ENCODE measurements at regions not wholly inside any gene's neighbourhood (a gene's known extent, or its start where the extent isn't known, plus 50 kb on each side); places are given as distances from the start of the nearest gene placed in this dataset.

- TF ChIP-seq CTCF (IDR thresholded peaks at IDR 0.05; ENCODE audit: low read depth, low read length, missing control alignments): no peak
- H3K4me3 ChIP-seq (replicated peaks; ENCODE audit: low read depth, low read length): no peak overlapping the region
- no peak for DNase-seq (ENCODE audit: extremely low read depth, low read depth)
Observed at GRCh38 chr11:24091594-24091993, 405.3 kb upstream of the LUZP2 start.

GRCh38 chr11:24093375-24093774 lies 403.5 kb upstream of the LUZP2 start:
- DNase-seq (ENCODE audit: extremely low read depth, low read depth): no peak
- H3K4me3 ChIP-seq (replicated peaks; ENCODE audit: low read depth, low read length): no peak overlapping the region
- TF ChIP-seq CTCF (IDR thresholded peaks at IDR 0.05; ENCODE audit: low read depth, low read length, missing control alignments): no peak

DNA sequence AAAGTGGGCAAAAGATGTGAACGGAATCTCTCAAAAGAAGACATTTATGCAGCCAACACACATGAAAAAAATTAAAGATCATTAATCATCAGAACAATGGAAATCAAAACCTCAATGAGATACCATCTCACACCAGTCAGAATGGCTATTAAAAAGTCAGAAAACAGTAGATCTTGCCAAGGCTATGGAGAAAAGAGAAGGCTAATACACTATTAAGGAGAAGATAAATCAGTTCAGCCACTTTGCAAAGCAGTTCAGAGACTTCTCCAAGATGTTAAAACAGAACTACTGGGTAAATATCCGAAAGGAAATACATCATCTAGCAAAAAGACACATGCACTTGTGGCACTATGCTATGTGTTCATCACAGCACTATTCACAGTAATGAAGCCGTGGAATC lies 388.2 kb upstream of the LUZP2 start:
- DNase-seq (ENCODE audit: extremely low read depth, low read depth): no peak
- no peak for TF ChIP-seq CTCF (IDR thresholded peaks at IDR 0.05; ENCODE audit: low read depth, low read length, missing control alignments)
- no peak overlapping the region for H3K4me3 ChIP-seq (replicated peaks; ENCODE audit: low read depth, low read length)

GRCh38 chr11:24122291-24122690 lies 374.6 kb upstream of the LUZP2 start:
- DNase-seq (ENCODE audit: extremely low read depth, low read depth): no peak
- H3K4me3 ChIP-seq (replicated peaks; ENCODE audit: low read depth, low read length): no peak overlapping the region
- TF ChIP-seq CTCF (IDR thresholded peaks at IDR 0.05; ENCODE audit: low read depth, low read length, missing control alignments): no peak

DNA sequence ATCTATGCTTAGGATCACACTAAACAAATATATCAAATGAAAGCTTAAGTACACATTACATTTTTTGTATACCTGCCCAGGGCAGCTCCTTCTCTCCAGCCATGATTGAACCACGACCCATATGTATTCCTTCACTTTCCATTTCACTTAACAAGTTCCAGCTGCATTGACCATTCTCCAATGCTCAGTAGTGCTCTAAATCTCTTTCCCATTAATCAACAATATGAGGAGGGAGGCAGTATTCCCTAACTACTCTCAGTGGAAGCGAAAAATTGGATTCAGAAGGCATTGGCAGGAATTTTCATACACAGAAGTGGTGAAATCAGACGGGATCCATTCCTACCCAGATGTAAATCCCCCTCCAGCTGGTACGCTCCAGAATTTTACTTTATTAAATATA lies 372.0 kb upstream of the LUZP2 start:
- H3K4me3 ChIP-seq (replicated peaks; ENCODE audit: low read depth, low read length): no peak overlapping the region
- no peak for DNase-seq (ENCODE audit: extremely low read depth, low read depth)
- TF ChIP-seq CTCF (IDR thresholded peaks at IDR 0.05; ENCODE audit: low read depth, low read length, missing control alignments): no peak

DNA sequence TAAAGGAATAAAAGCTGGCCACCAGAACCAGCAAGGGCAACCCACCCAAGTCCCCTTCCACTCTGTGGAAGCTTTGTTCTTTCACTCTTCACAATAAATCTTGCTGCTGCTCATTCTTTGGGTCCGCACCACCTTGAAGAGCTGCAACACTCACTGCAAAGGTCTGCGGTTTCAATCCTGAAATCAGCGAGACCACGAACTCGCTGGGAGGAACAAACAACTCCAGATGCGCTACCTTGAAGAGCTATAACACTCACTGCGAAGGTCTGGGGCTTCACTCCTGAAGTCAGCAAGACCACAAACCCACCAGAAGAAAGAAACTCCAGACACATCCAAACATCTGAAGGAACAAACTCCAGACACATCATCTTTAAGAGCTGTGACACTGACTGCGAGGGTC lies 365.2 kb upstream of the LUZP2 start:
- no peak overlapping the region for H3K4me3 ChIP-seq (replicated peaks; ENCODE audit: low read depth, low read length)
- DNase-seq (ENCODE audit: extremely low read depth, low read depth): no peak
- no peak for TF ChIP-seq CTCF (IDR thresholded peaks at IDR 0.05; ENCODE audit: low read depth, low read length, missing control alignments)

GRCh38 chr11:24132471-24132870 lies 364.4 kb upstream of the LUZP2 start:
- no peak for DNase-seq (ENCODE audit: extremely low read depth, low read depth)
- no peak for TF ChIP-seq CTCF (IDR thresholded peaks at IDR 0.05; ENCODE audit: low read depth, low read length, missing control alignments)
- no peak overlapping the region for H3K4me3 ChIP-seq (replicated peaks; ENCODE audit: low read depth, low read length)

Data from HFF-Myc (cell line).